Hypothalamus (tissue), 51 donors: ENCODE measurements at regions not wholly inside any gene's neighbourhood (a gene's known extent, or its start where the extent isn't known, plus 50 kb on each side); places are given as distances from the start of the nearest gene placed in this dataset.

ENCODE experiments used
- DNase-seq, 51 donors: peaks; one replicate each; lab custom pipeline; 2025; lab: John Stamatoyannopoulos, UW

- peak in 34 of 51 donors; percentile 6 to 74 (median 34) for DNase-seq
Measured at GRCh38 chr11:86193297-86194095, 51.1 kb upstream of the EED start.

- no peak for DNase-seq
Measured at GRCh38 chr11:86192519-86193257, 51.9 kb upstream of the EED start.

GRCh38 chr11:86191874-86192273, 52.7 kb upstream of the EED start:
- no peak for DNase-seq

GRCh38 chr11:86187027-86187426, 57.5 kb upstream of the EED start:
- no peak for DNase-seq

GRCh38 chr11:86186386-86186785, 58.2 kb upstream of the EED start:
- DNase-seq: no peak

GRCh38 chr11:86185381-86185750, 59.2 kb upstream of the EED start:
- DNase-seq: no peak

GRCh38 chr11:86184728-86185380, 59.7 kb upstream of the EED start:
- no peak for DNase-seq

GRCh38 chr11:86183694-86184093, 60.9 kb upstream of the EED start:
- DNase-seq: no peak

- no peak for DNase-seq
Measured at GRCh38 chr11:86182976-86183584, 61.5 kb upstream of the EED start.

GRCh38 chr11:86181379-86181778, 63.2 kb upstream of the EED start:
- DNase-seq: no peak

GRCh38 chr11:86180851-86181250, 63.7 kb upstream of the EED start:
- DNase-seq: no peak

GRCh38 chr11:86180423-86180822, 64.1 kb upstream of the EED start:
- no peak for DNase-seq

GRCh38 chr11:86179646-86180064, 64.9 kb upstream of the EED start:
- no peak for DNase-seq

GRCh38 chr11:86177302-86177701, 67.3 kb upstream of the EED start:
- DNase-seq: no peak

GRCh38 chr11:86176165-86176884, 68.2 kb upstream of the EED start:
- no peak for DNase-seq

- no peak for DNase-seq
Measured at GRCh38 chr11:86175626-86176025, 68.9 kb upstream of the EED start.

- no peak for DNase-seq
Measured at GRCh38 chr11:86175191-86175590, 69.4 kb upstream of the EED start.

GRCh38 chr11:86174101-86175046, 70.2 kb upstream of the EED start:
- peak in 12 of 51 donors; percentile 12 to 52 (median 32) for DNase-seq

GRCh38 chr11:86172894-86173293, 71.7 kb upstream of the EED start:
- DNase-seq: no peak
